A549 (cell line): ENCODE measurements at regions not wholly inside any gene's neighbourhood (a gene's known extent, or its start where the extent isn't known, plus 50 kb on each side); places are given as distances from the start of the nearest gene placed in this dataset.

Source experiments
- CTCF ChIP-seq: fragments of >200 bp; sonication (Bioruptor Twin); formaldehyde crosslinking; IDR thresholded peaks from 3 replicates; pipeline ENCODE4 v1.5.1; 2016
- JUN ChIP-seq, 2 experiments: fragments of >200 bp; sonication (Bioruptor Twin); formaldehyde crosslinking; IDR thresholded peaks; 2 replicates in 1 of 2; 3 replicates in 1 of 2; pipeline ENCODE4 v1.6.1; 2016 to 2017
- JUNB ChIP-seq: fragments of >200 bp; sonication (Bioruptor Twin); formaldehyde crosslinking; IDR thresholded peaks from 2 replicates; pipeline ENCODE4 v1.6.1; 2016
- POLR2A ChIP-seq: IDR thresholded peaks from 2 replicates; pipeline ENCODE4 v1.6.1; 2012; ENCODE audit warnings: mild to moderate bottlenecking, low read length
- RAD21 ChIP-seq, 2 experiments: fragments of >200 bp in 1 of 2; sonication (Bioruptor Twin) in 1 of 2; formaldehyde crosslinking in 1 of 2; IDR thresholded peaks in 1 of 2; conservative IDR thresholded peaks in 1 of 2; 2 replicates in 1 of 2; 3 replicates in 1 of 2; pipeline ENCODE4 v1.6.1; 2012 to 2018; ENCODE audit warnings: inconsistent platforms in 1 of 2
- REST ChIP-seq: fragments of 200-600 bp; sonication (generic); IDR thresholded peaks from 2 replicates; pipeline ENCODE4 v1.6.1; 2016; ENCODE audit warnings: antibody characterized with exemption, mild to moderate bottlenecking, moderate library complexity

DNA sequence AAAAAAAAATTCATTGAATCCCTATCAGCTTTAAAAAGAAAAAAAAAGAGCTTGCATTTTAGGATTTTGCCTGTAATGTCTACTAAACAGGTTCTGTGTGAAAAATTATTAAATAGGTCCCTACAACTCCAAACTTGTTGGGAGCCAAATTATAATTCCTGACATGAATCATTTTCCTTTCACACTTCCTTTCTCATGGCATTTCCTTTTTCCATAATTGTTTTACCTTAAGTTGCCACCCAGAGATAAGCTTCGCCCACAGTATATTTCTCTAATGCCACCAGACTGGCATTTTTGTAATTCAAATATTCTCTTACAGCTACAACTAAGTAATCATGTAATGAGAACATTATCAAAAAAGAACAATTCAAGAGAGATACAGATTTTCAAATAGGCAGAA lies 348.8 kb downstream of the EFNA5 start:
- TF ChIP-seq REST (no peak), CTCF (no peak), POLR2A (no peak), JUNB (no peak), RAD21 (conservative IDR thresholded peaks at IDR 0.05 in 1 of 2, IDR thresholded peaks at IDR 0.05 in 1 of 2) (no peak), JUN (IDR thresholded peaks at IDR 0.05) (no peak)
